Peyer's patch (tissue), 4 donors: ENCODE measurements at regions not wholly inside any gene's neighbourhood (a gene's known extent, or its start where the extent isn't known, plus 50 kb on each side); places are given as distances from the start of the nearest gene placed in this dataset.

Source experiments
- DNase-seq, 3 donors: peaks; one replicate each; pipeline ENCODE4 v3.0.0-alpha.2; 2017 to 2019
- H3K27ac ChIP-seq, 4 donors: fragments of 200-600 bp; sonication (generic); one replicate each; pipeline ENCODE4 v1.5.1; 2016 to 2019
- H3K27me3 ChIP-seq, 2 donors: fragments of 200-600 bp; sonication (generic); one replicate each; pipeline ENCODE4 v1.5.1; 2019
- H3K36me3 ChIP-seq, 3 donors: fragments of 200-600 bp; sonication (generic); one replicate each; pipeline ENCODE4 v1.5.1; 2016 to 2019
- H3K4me1 ChIP-seq, 4 donors: fragments of 200-600 bp; sonication (generic); one replicate each; pipeline ENCODE4 v1.5.1; 2016 to 2019
- H3K4me3 ChIP-seq, 4 donors: fragments of 200-600 bp; sonication (generic); 1 replicate in 3 of 4; 2 replicates in 1 of 4; pipeline ENCODE4 v1.5.1; 2016 to 2019; ENCODE audit warnings: mild to moderate bottlenecking in 1 of 4
- H3K9me3 ChIP-seq, 4 donors: fragments of 200-600 bp; sonication (generic); one replicate each; pipeline ENCODE4 v1.5.1; 2016 to 2019; ENCODE audit warnings: mild to moderate bottlenecking in 1 of 4
- POLR2A ChIP-seq, 2 donors: fragments of 450-650 bp; IDR thresholded peaks; one replicate each; pipeline ENCODE4 v1.5.1; 2017; ENCODE audit warnings: antibody characterized with exemption in 2 of 2, mild to moderate bottlenecking in 2 of 2, moderate library complexity in 2 of 2
- small RNA-seq, 2 donors: library from RNA; depleted of rRNA; stranded (forward); fragments of <200 nt; gene quantifications; one replicate each; pipeline ENCODE3, GENCODE V24; 2016
- TF ChIP-seq, protein P1 (sequence below), 6 experiments: fragments of 450-650 bp in 4 of 6; fragments of 200-600 bp in 2 of 6; sonication (generic) in 1 of 6; IDR thresholded peaks; one replicate each; pipeline ENCODE4 v1.5.1; 2017 to 2019; ENCODE audit warnings: antibody characterized with exemption in 6 of 6, mild to moderate bottlenecking in 3 of 6, moderate library complexity in 1 of 6

DNA sequence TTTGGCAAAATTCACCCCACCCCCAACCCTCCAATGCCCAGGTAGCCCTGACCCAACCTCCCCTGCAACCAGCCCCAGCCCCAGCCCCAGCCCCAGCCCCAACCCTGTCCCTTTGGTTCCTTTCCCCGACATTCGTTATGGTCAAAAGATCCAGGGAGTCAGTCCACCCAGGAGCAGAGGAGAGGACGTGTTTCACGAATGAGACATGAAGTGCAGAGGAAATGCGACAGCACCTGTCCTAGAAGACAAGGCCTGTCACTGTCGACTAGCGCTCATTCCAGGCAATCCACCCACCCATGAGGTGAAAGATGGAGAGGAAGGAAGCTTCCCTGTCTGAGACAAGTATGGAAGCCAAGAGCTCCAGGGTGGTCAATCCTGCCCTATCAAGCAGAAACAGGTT lies 485.0 kb downstream of the SPATA31A7 start:
- Histone ChIP-seq H3K27me3 (no peaks in the 10 kb centered on the region), H3K27ac (no peak overlapping the region), H3K36me3 (no peaks in the 10 kb centered on the region), H3K9me3 (peaks cover 0 to 6% (median 2%) of the 10 kb centered on the region in 4 donors), H3K4me3 (no peak overlapping the region), H3K4me1 (no peaks in the 10 kb centered on the region)
- no peak for DNase-seq
- no peak for TF ChIP-seq POLR2A (IDR thresholded peaks at IDR 0.05)
- TF ChIP-seq, protein P1, sequence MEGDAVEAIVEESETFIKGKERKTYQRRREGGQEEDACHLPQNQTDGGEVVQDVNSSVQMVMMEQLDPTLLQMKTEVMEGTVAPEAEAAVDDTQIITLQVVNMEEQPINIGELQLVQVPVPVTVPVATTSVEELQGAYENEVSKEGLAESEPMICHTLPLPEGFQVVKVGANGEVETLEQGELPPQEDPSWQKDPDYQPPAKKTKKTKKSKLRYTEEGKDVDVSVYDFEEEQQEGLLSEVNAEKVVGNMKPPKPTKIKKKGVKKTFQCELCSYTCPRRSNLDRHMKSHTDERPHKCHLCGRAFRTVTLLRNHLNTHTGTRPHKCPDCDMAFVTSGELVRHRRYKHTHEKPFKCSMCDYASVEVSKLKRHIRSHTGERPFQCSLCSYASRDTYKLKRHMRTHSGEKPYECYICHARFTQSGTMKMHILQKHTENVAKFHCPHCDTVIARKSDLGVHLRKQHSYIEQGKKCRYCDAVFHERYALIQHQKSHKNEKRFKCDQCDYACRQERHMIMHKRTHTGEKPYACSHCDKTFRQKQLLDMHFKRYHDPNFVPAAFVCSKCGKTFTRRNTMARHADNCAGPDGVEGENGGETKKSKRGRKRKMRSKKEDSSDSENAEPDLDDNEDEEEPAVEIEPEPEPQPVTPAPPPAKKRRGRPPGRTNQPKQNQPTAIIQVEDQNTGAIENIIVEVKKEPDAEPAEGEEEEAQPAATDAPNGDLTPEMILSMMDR (IDR thresholded peaks at IDR 0.05): no peak

Small RNA genes in the stretch of these regions (small RNA-seq; reads per million reads assigned to genes)
- gene RF00019: 0 reads per million in 2 donors
